HCT116 (cell line): ENCODE measurements at regions not wholly inside any gene's neighbourhood (a gene's known extent, or its start where the extent isn't known, plus 50 kb on each side); places are given as distances from the start of the nearest gene placed in this dataset.

Experiments used
- CBX3 ChIP-seq: IDR thresholded peaks from 2 replicates; pipeline ENCODE4 v1.6.1; 2012; ENCODE audit warnings: low read depth
- CTCF ChIP-seq, 3 experiments: fragments of 200-600 bp in 1 of 3; sonication (generic) in 1 of 3; IDR thresholded peaks in 2 of 3; conservative IDR thresholded peaks in 1 of 3; 2 replicates each; pipeline ENCODE4 v1.5.1; 2012 to 2017; ENCODE audit warnings: low read depth in 2 of 3, low read length in 2 of 3, antibody characterized with exemption in 1 of 3, borderline replicate concordance in 1 of 3, control low read depth in 1 of 3, mild to moderate bottlenecking in 1 of 3, mixed read lengths in 1 of 3, mixed run types in 1 of 3, moderate library complexity in 1 of 3; ENCODE audit not compliant: insufficient read depth in 1 of 3
- EGR1 ChIP-seq: IDR thresholded peaks from 2 replicates; pipeline ENCODE4 v1.6.1; 2012; ENCODE audit warnings: low read depth
- EZH2 ChIP-seq: fragments of 200-600 bp; sonication (generic); IDR thresholded peaks from 2 replicates; pipeline ENCODE4 v1.6.1; 2017; ENCODE audit warnings: antibody characterized with exemption, mixed run types
- FOSL1 ChIP-seq: IDR thresholded peaks from 2 replicates; pipeline ENCODE4 v1.6.1; 2012; ENCODE audit warnings: low read depth
- JUND ChIP-seq: IDR thresholded peaks from 2 replicates; pipeline ENCODE4 v1.6.1; 2012
- MAX ChIP-seq: IDR thresholded peaks from 2 replicates; pipeline ENCODE4 v1.6.1; 2012
- POLR2A ChIP-seq: IDR thresholded peaks from 2 replicates; pipeline ENCODE4 v1.7.0; 2011; ENCODE audit warnings: borderline replicate concordance; ENCODE audit not compliant: insufficient read depth, insufficient read length; ENCODE audit errors: extremely low read depth
- POLR2AphosphoS5 ChIP-seq: IDR thresholded peaks from 2 replicates; pipeline ENCODE4 v1.6.1; 2011; ENCODE audit warnings: mild to moderate bottlenecking, low read depth, low read length, moderate library complexity
- SP1 ChIP-seq: IDR thresholded peaks from 2 replicates; pipeline ENCODE4 v1.6.1; 2012; ENCODE audit warnings: low read depth
- TCF7L2 ChIP-seq: IDR thresholded peaks from 2 replicates; pipeline ENCODE4 v1.7.0; 2011; ENCODE audit warnings: borderline replicate concordance, inconsistent platforms; ENCODE audit not compliant: insufficient read depth, insufficient read length; ENCODE audit errors: extremely low read depth
- YY1 ChIP-seq: IDR thresholded peaks from 2 replicates; pipeline ENCODE4 v1.6.1; 2011; ENCODE audit warnings: low read length, low read depth, moderate library complexity, mild to moderate bottlenecking; ENCODE audit not compliant: insufficient replicate concordance; ENCODE audit errors: extremely low read depth
- TF ChIP-seq, protein P1 (sequence below): IDR thresholded peaks from 2 replicates; pipeline ENCODE4 v1.6.1; 2012

GRCh38 chr10:3361640-3362039 is 189.1 kb upstream of the PITRM1 start:
- TF ChIP-seq POLR2A = no peak
- TF ChIP-seq EZH2 = no peak
- TF ChIP-seq CTCF (IDR thresholded peaks at IDR 0.05 in 2 of 3, conservative IDR thresholded peaks at IDR 0.05 in 1 of 3; ENCODE audit: borderline replicate concordance in 1 of 3, insufficient read depth in 1 of 3, low read depth in 2 of 3, low read length in 2 of 3) = no peak
- no peak for TF ChIP-seq JUND
- no peak for TF ChIP-seq EGR1
- no peak for TF ChIP-seq POLR2AphosphoS5
- TF ChIP-seq YY1 = no peak
- no peak for TF ChIP-seq CBX3
- no peak for TF ChIP-seq SP1
- TF ChIP-seq TCF7L2 = no peak
- TF ChIP-seq MAX = no peak
- TF ChIP-seq, protein P1, sequence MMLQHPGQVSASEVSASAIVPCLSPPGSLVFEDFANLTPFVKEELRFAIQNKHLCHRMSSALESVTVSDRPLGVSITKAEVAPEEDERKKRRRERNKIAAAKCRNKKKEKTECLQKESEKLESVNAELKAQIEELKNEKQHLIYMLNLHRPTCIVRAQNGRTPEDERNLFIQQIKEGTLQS = no peak
- TF ChIP-seq FOSL1 = no peak
